SJSA1 (cell line): ENCODE measurements at regions not wholly inside any gene's neighbourhood (a gene's known extent, or its start where the extent isn't known, plus 50 kb on each side); places are given as distances from the start of the nearest gene placed in this dataset.
"Not testable (repeated sequence)": the region's sequence is repeated elsewhere in the genome, so short reads cannot be mapped to it uniquely, and the experiment has no call there.

Source experiments
- DNase-seq, 2 experiments: peaks; one replicate each; pipeline ENCODE4 v3.0.0-alpha.2; 2015 to 2020; ENCODE audit warnings: low spot score in 2 of 2, low read depth in 1 of 2
- H3K27ac ChIP-seq: fragments of 250-450 bp; sonication (Bioruptor Pico); 2 replicates; pipeline ENCODE4 v1.5.1; 2020; ENCODE audit warnings: mild to moderate bottlenecking, moderate library complexity
- H3K27me3 ChIP-seq: fragments of 250-450 bp; sonication (Bioruptor Pico); replicated peaks from 2 replicates; pipeline ENCODE4 v1.5.1; 2020; ENCODE audit warnings: mild to moderate bottlenecking, moderate library complexity
- H3K36me3 ChIP-seq: fragments of 250-450 bp; sonication (Bioruptor Pico); 2 replicates; pipeline ENCODE4 v1.5.1; 2020; ENCODE audit warnings: mild to moderate bottlenecking
- H3K4me1 ChIP-seq: fragments of 250-450 bp; sonication (Bioruptor Pico); replicated peaks from 2 replicates; pipeline ENCODE4 v1.6.1; 2021; ENCODE audit warnings: mild to moderate bottlenecking
- H3K4me3 ChIP-seq: fragments of 250-450 bp; sonication (Bioruptor Pico); 2 replicates; pipeline ENCODE4 v1.5.1; 2020; ENCODE audit warnings: mild to moderate bottlenecking
- H3K9me3 ChIP-seq: fragments of 250-450 bp; sonication (Bioruptor Pico); replicated peaks from 2 replicates; pipeline ENCODE4 v1.5.1; 2020; ENCODE audit warnings: mild to moderate bottlenecking

GRCh38 chr9:75754080-75754479, 136.4 kb upstream of the PCSK5 start:
- Histone ChIP-seq H3K4me3 (no peak overlapping the region), H3K9me3 (no peaks in the 10 kb centered on the region), H3K4me1 (no peaks in the 10 kb centered on the region), H3K27me3 (no peaks in the 10 kb centered on the region), H3K36me3 (no peaks in the 10 kb centered on the region), H3K27ac (no peak overlapping the region)
- DNase-seq = no peak

GRCh38 chr9:75775166-75775565, 115.3 kb upstream of the PCSK5 start:
- H3K36me3 ChIP-seq = no peaks in the 10 kb centered on the region
- H3K4me3 ChIP-seq = no peak overlapping the region
- no peak overlapping the region for H3K27ac ChIP-seq
- no peak for DNase-seq
- H3K4me1 ChIP-seq = no peaks in the 10 kb centered on the region
- H3K27me3 ChIP-seq = no peaks in the 10 kb centered on the region
- H3K9me3 ChIP-seq = no peaks in the 10 kb centered on the region

GRCh38 chr9:75775966-75776691, 114.3 kb upstream of the PCSK5 start:
- Histone ChIP-seq H3K27me3 (no peaks in the 10 kb centered on the region), H3K4me3 (no peak overlapping the region), H3K4me1 (no peaks in the 10 kb centered on the region), H3K9me3 (no peaks in the 10 kb centered on the region), H3K27ac (no peak overlapping the region), H3K36me3 (no peaks in the 10 kb centered on the region)
- DNase-seq = no peak

DNA sequence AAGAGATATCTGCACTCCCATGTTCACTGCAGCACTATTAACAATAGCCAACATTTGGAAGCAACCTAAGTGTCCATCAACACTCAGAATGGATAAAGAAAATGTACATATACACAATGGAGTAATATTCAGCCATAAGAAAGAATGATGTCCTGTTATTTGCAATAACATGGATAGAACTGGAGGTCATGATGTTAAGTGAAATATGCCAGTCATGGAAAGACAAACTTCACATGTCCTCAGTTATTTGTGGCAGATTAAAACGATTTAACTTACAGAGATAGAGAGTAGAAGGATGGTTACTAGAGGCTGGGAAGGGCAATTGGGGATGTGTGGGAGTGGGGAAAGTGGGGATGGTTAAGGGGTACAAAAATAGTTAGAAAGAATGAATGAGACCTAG, 110.3 kb upstream of the PCSK5 start:
- Histone ChIP-seq H3K9me3 (no peaks in the 10 kb centered on the region), H3K4me3 (no peak overlapping the region), H3K36me3 (no peaks in the 10 kb centered on the region), H3K4me1 (no peaks in the 10 kb centered on the region), H3K27me3 (no peaks in the 10 kb centered on the region), H3K27ac (no peak overlapping the region)
- DNase-seq = no peak

- Histone ChIP-seq H3K4me3 (no peak overlapping the region), H3K4me1 (no peaks in the 10 kb centered on the region), H3K27ac (no peak overlapping the region), H3K27me3 (no peaks in the 10 kb centered on the region), H3K36me3 (no peaks in the 10 kb centered on the region), H3K9me3 (no peaks in the 10 kb centered on the region)
- DNase-seq = no peak
Measured at GRCh38 chr9:75788006-75788634, 102.4 kb upstream of the PCSK5 start.

- Histone ChIP-seq H3K4me3 (no peak overlapping the region), H3K27ac (no peak overlapping the region), H3K9me3 (no peaks in the 10 kb centered on the region), H3K4me1 (0 out of 2 replicates have a peak, but pooled peaks cover 4% of the 10 kb centered on the region), H3K27me3 (no peaks in the 10 kb centered on the region), H3K36me3 (no peaks in the 10 kb centered on the region)
- no peak for DNase-seq
Measured at GRCh38 chr9:75797085-75797580, 93.3 kb upstream of the PCSK5 start.

- H3K27ac ChIP-seq = no peak overlapping the region
- H3K4me1 ChIP-seq = peaks cover 15% of the 10 kb centered on the region
- H3K27me3 ChIP-seq = no peaks in the 10 kb centered on the region
- no peaks in the 10 kb centered on the region for H3K9me3 ChIP-seq
- no peak for DNase-seq
- no peaks in the 10 kb centered on the region for H3K36me3 ChIP-seq
- no peak overlapping the region for H3K4me3 ChIP-seq
Measured at GRCh38 chr9:75798505-75798904, 92.0 kb upstream of the PCSK5 start.

GRCh38 chr9:75803130-75803529, 87.3 kb upstream of the PCSK5 start:
- no peaks in the 10 kb centered on the region for H3K9me3 ChIP-seq
- peaks cover 15% of the 10 kb centered on the region for H3K4me1 ChIP-seq
- no peaks in the 10 kb centered on the region for H3K36me3 ChIP-seq
- DNase-seq = peak in 1 of 2 experiments; percentile 55
- H3K27me3 ChIP-seq = no peaks in the 10 kb centered on the region
- H3K4me3 ChIP-seq = no peak overlapping the region
- no peak overlapping the region for H3K27ac ChIP-seq

DNA sequence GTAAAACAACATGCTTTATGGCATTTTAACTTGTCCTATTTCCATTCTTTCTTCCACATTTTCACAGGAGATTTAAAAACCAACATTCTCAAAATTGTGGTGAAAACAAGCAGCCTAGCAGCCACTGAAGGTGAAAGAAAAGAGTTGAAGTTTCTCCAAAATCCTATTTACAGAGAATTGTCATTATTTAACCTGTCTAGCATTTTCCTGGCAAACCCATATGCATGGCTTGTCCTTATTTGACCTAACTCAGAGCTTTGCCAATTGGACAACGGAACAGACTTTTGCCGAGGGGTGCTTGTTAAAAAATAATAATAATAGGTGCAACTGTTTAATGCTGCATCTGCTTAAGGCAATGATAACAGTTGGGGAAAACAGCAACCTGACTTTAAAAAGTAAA, 80.4 kb upstream of the PCSK5 start:
- no peaks in the 10 kb centered on the region for H3K27me3 ChIP-seq
- no peak overlapping the region for H3K27ac ChIP-seq
- no peak for DNase-seq
- no peaks in the 10 kb centered on the region for H3K36me3 ChIP-seq
- no peak overlapping the region for H3K4me3 ChIP-seq
- no peaks in the 10 kb centered on the region for H3K4me1 ChIP-seq
- H3K9me3 ChIP-seq = no peaks in the 10 kb centered on the region; the same call in 1 of the 2 replicates

DNA sequence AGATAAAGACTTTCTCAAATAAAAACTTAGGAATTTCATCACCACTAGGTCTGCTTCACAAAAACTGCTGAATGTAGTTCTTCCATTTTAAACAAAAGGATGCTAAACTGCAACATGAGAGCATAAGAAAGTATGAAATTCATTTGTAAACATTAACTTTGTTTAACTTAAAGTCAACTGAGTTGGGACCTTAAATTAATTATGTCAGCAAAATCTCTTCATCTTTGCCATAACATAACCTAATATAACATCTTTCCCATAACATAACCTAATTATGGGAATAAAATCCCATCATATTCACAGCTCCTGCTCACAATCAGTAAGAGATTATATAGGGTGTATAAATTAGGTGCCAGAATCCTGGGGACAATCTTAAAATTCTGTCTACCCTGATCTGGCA, 78.8 kb upstream of the PCSK5 start:
- Histone ChIP-seq H3K27me3 (no peaks in the 10 kb centered on the region), H3K27ac (no peak overlapping the region), H3K9me3 (no peaks in the 10 kb centered on the region; the same call in 1 of the 2 replicates), H3K36me3 (no peaks in the 10 kb centered on the region), H3K4me3 (no peak overlapping the region), H3K4me1 (no peaks in the 10 kb centered on the region)
- no peak for DNase-seq

DNA sequence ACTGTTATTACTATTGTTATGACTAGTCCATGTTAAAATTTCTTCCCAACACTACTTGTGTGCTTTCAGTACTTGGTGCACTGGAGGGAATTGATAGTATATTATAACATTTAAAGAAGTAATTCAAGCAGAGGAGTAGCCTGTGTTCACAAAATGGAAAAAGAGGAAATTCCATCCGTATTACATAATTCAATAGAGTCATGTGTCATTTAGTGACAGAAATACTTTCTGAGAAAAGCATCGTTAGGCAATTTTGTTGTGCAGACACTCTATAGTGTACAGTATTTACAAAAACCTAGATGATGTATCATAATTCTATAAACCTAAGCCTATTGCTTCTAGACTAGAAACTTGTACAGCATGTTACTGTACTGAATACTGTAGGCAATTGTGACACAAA, 78.3 kb upstream of the PCSK5 start:
- Histone ChIP-seq H3K4me1 (no peaks in the 10 kb centered on the region), H3K9me3 (no peaks in the 10 kb centered on the region; the same call in 1 of the 2 replicates), H3K27me3 (no peaks in the 10 kb centered on the region), H3K27ac (no peak overlapping the region), H3K36me3 (no peaks in the 10 kb centered on the region), H3K4me3 (no peak overlapping the region)
- no peak for DNase-seq

DNA sequence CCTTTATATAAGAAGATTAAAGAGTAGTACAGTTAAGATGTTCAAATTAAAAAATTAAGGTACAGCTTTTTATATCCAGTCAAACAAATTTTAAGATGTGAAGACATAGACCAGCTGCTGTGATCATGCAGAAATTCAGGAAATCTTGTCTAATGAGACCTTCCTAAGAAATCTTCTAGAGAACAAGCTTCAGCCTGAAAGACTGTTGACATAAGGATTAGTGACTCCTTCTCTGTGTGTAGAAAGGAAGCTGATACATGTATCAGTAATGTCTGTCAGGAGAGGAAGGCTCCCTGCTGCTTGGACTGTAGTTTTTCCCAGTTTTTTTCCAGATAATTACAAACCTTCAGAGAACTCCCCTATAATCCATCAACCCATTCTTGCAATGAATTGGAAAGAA, 75.8 kb upstream of the PCSK5 start:
- no peak overlapping the region for H3K27ac ChIP-seq
- DNase-seq = no peak
- H3K36me3 ChIP-seq = no peaks in the 10 kb centered on the region
- H3K4me1 ChIP-seq = no peaks in the 10 kb centered on the region
- no peak overlapping the region for H3K4me3 ChIP-seq
- H3K9me3 ChIP-seq = no peaks in the 10 kb centered on the region
- H3K27me3 ChIP-seq = no peaks in the 10 kb centered on the region

GRCh38 chr9:75820471-75821115, 69.9 kb upstream of the PCSK5 start:
- not testable (repeated sequence) for H3K4me3 ChIP-seq, H3K27ac ChIP-seq, H3K36me3 ChIP-seq, H3K4me1 ChIP-seq, DNase-seq, H3K9me3 ChIP-seq, H3K27me3 ChIP-seq

GRCh38 chr9:75823151-75823550, 67.3 kb upstream of the PCSK5 start:
- no peak for DNase-seq
- Histone ChIP-seq H3K4me1 (no peaks in the 10 kb centered on the region), H3K4me3 (no peak overlapping the region), H3K9me3 (no peaks in the 10 kb centered on the region), H3K27me3 (no peaks in the 10 kb centered on the region), H3K27ac (no peak overlapping the region), H3K36me3 (no peaks in the 10 kb centered on the region)
